K562 (cell line): ENCODE measurements at regions not wholly inside any gene's neighbourhood (a gene's known extent, or its start where the extent isn't known, plus 50 kb on each side); places are given as distances from the start of the nearest gene placed in this dataset.

Source experiments
- CHD4 ChIP-seq: fragments of 200-600 bp; sonication (generic); IDR thresholded peaks from 3 replicates; pipeline ENCODE4 v1.6.1; 2012; ENCODE audit warnings: low read depth, mild to moderate bottlenecking, mixed read lengths, low read length, inconsistent platforms; ENCODE audit not compliant: insufficient read depth, insufficient replicate concordance, poor library complexity, severe bottlenecking
- CXXC5 ChIP-seq: fragments of 250-450 bp; sonication (Bioruptor Pico); IDR thresholded peaks from 2 replicates; pipeline ENCODE4 v1.8.0; 2022; ENCODE audit warnings: inconsistent platforms, mild to moderate bottlenecking, moderate library complexity
- MCM2 ChIP-seq: fragments of 450-650 bp; IDR thresholded peaks from 2 replicates; pipeline ENCODE4 v1.6.1; 2017; ENCODE audit warnings: low read depth, mild to moderate bottlenecking
- TAF9B ChIP-seq: fragments of 450-650 bp; IDR thresholded peaks from 2 replicates; pipeline ENCODE4 v1.6.1; 2018; ENCODE audit warnings: mild to moderate bottlenecking; ENCODE audit not compliant: partially characterized antibody
- TGIF2 ChIP-seq: sonication (generic); formaldehyde crosslinking; IDR thresholded peaks from 2 replicates; pipeline ENCODE4 v1.8.1; 2022; ENCODE audit warnings: mild to moderate bottlenecking, missing genetic modification reagents, moderate library complexity
- ZNF668 ChIP-seq: fragments of 250-450 bp; sonication (Bioruptor Pico); IDR thresholded peaks from 2 replicates; pipeline ENCODE4 v1.8.0; 2022; ENCODE audit warnings: mild to moderate bottlenecking, inconsistent platforms
- TF ChIP-seq, protein P1 (sequence below): sonication (generic); formaldehyde crosslinking; IDR thresholded peaks from 2 replicates; pipeline ENCODE4 v1.8.0; 2022; ENCODE audit warnings: mild to moderate bottlenecking, missing genetic modification reagents
- TF ChIP-seq, protein P2 (sequence below): fragments of 450-650 bp; IDR thresholded peaks from 2 replicates; pipeline ENCODE4 v1.6.1; 2017; ENCODE audit warnings: antibody characterized with exemption

DNA sequence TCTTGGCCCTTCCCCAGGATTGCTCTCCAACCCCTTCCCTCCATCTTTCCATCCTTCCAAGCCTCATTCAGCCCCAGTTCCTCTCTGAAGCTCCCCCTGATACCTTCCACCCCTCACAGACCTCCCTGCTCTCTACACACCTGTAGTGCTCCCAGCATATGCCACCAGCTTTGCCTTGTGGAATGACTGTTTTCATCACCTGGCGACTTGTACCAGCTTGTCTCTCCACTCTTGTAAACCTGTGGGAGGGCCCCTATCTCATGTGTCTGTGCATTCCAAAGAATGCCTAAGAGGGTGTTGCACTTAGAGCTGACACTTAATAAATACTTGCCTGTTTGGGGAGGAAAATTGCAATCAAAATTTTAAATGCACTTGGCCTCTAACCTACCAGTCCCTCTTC, 198.7 kb downstream of the BCL11A start (continued):
- TF ChIP-seq, protein P1, sequence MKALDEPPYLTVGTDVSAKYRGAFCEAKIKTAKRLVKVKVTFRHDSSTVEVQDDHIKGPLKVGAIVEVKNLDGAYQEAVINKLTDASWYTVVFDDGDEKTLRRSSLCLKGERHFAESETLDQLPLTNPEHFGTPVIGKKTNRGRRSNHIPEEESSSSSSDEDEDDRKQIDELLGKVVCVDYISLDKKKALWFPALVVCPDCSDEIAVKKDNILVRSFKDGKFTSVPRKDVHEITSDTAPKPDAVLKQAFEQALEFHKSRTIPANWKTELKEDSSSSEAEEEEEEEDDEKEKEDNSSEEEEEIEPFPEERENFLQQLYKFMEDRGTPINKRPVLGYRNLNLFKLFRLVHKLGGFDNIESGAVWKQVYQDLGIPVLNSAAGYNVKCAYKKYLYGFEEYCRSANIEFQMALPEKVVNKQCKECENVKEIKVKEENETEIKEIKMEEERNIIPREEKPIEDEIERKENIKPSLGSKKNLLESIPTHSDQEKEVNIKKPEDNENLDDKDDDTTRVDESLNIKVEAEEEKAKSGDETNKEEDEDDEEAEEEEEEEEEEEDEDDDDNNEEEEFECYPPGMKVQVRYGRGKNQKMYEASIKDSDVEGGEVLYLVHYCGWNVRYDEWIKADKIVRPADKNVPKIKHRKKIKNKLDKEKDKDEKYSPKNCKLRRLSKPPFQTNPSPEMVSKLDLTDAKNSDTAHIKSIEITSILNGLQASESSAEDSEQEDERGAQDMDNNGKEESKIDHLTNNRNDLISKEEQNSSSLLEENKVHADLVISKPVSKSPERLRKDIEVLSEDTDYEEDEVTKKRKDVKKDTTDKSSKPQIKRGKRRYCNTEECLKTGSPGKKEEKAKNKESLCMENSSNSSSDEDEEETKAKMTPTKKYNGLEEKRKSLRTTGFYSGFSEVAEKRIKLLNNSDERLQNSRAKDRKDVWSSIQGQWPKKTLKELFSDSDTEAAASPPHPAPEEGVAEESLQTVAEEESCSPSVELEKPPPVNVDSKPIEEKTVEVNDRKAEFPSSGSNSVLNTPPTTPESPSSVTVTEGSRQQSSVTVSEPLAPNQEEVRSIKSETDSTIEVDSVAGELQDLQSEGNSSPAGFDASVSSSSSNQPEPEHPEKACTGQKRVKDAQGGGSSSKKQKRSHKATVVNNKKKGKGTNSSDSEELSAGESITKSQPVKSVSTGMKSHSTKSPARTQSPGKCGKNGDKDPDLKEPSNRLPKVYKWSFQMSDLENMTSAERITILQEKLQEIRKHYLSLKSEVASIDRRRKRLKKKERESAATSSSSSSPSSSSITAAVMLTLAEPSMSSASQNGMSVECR (CRISPR knock-in tag): no peak
- TF ChIP-seq TGIF2 (CRISPR knock-in tag): no peak
- TF ChIP-seq, protein P2, sequence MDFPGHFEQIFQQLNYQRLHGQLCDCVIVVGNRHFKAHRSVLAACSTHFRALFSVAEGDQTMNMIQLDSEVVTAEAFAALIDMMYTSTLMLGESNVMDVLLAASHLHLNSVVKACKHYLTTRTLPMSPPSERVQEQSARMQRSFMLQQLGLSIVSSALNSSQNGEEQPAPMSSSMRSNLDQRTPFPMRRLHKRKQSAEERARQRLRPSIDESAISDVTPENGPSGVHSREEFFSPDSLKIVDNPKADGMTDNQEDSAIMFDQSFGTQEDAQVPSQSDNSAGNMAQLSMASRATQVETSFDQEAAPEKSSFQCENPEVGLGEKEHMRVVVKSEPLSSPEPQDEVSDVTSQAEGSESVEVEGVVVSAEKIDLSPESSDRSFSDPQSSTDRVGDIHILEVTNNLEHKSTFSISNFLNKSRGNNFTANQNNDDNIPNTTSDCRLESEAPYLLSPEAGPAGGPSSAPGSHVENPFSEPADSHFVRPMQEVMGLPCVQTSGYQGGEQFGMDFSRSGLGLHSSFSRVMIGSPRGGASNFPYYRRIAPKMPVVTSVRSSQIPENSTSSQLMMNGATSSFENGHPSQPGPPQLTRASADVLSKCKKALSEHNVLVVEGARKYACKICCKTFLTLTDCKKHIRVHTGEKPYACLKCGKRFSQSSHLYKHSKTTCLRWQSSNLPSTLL: no peak
- TF ChIP-seq CHD4: no peak
- TF ChIP-seq ZNF668 (CRISPR knock-in tag): no peak
- no peak for TF ChIP-seq MCM2
- TF ChIP-seq TAF9B: no peak
- TF ChIP-seq CXXC5 (CRISPR knock-in tag): no peak
- TF ChIP-seq, all 486 proteins: peak for 0
